SK-N-SH treated with all-trans-retinoic acid at 6 μM for 48 hours (cell line): ENCODE measurements at regions not wholly inside any gene's neighbourhood (a gene's known extent, or its start where the extent isn't known, plus 50 kb on each side); places are given as distances from the start of the nearest gene placed in this dataset.

ENCODE experiments used
- ATAC-seq: fragments of 200-7000 bp; cut with Tn5 transposase; 3 replicates; pipeline ENCODE4 v1.9.1; 2020; ENCODE audit warnings: mild to moderate bottlenecking, moderate library complexity
- ARNTL ChIP-seq: fragments of 450-650 bp; formaldehyde crosslinking; IDR thresholded peaks from 2 replicates; pipeline ENCODE4 v1.5.0; 2020; ENCODE audit warnings: low read depth, mild to moderate bottlenecking, moderate library complexity, borderline replicate concordance
- BACH2 ChIP-seq: fragments of 250-450 bp; sonication (Bioruptor Pico); IDR thresholded peaks from 2 replicates; pipeline ENCODE4 v1.9.0; 2021; ENCODE audit warnings: mild to moderate bottlenecking, borderline replicate concordance
- CSDC2 ChIP-seq: fragments of 250-450 bp; sonication (Bioruptor Pico); IDR thresholded peaks from 2 replicates; pipeline ENCODE4 v1.5.0; 2020; ENCODE audit warnings: mild to moderate bottlenecking, moderate library complexity
- ESRRG ChIP-seq: fragments of 250-450 bp; sonication (Bioruptor Pico); IDR thresholded peaks from 2 replicates; pipeline ENCODE4 v1.6.1; 2021; ENCODE audit warnings: mild to moderate bottlenecking
- GLIS3 ChIP-seq: fragments of 250-450 bp; sonication (Bioruptor Pico); IDR thresholded peaks from 2 replicates; pipeline ENCODE4 v1.5.0; 2020; ENCODE audit warnings: mild to moderate bottlenecking, moderate library complexity
- ISL1 ChIP-seq: fragments of 250-450 bp; sonication (Bioruptor Pico); IDR thresholded peaks from 2 replicates; pipeline ENCODE4 v2.1.2; 2022; ENCODE audit warnings: mild to moderate bottlenecking, moderate library complexity
- OSR1 ChIP-seq: fragments of 250-450 bp; sonication (Bioruptor Pico); IDR thresholded peaks from 2 replicates; pipeline ENCODE4 v1.8.0; 2022; ENCODE audit warnings: moderate library complexity, mild to moderate bottlenecking, inconsistent platforms
- PPARA ChIP-seq: fragments of 250-450 bp; sonication (Bioruptor Pico); IDR thresholded peaks from 2 replicates; pipeline ENCODE4 v1.5.0; 2020; ENCODE audit warnings: mild to moderate bottlenecking, borderline replicate concordance
- RARB ChIP-seq: fragments of 250-450 bp; sonication (Bioruptor Pico); IDR thresholded peaks from 2 replicates; pipeline ENCODE4 v1.8.0; 2021; ENCODE audit warnings: mild to moderate bottlenecking, moderate library complexity
- SNAI2 ChIP-seq: fragments of 250-450 bp; sonication (Bioruptor Pico); IDR thresholded peaks from 2 replicates; pipeline ENCODE4 v1.5.0; 2020; ENCODE audit warnings: mild to moderate bottlenecking, moderate library complexity
- TCF4 ChIP-seq: fragments of 250-450 bp; sonication (Bioruptor Pico); IDR thresholded peaks from 2 replicates; pipeline ENCODE4 v1.8.0; 2021; ENCODE audit warnings: mild to moderate bottlenecking, moderate library complexity, borderline replicate concordance
- TOX ChIP-seq: fragments of 250-450 bp; sonication (Bioruptor Pico); IDR thresholded peaks from 2 replicates; pipeline ENCODE4 v1.8.0; 2021; ENCODE audit warnings: mild to moderate bottlenecking, moderate library complexity, borderline replicate concordance
- ZC3H10 ChIP-seq: fragments of 250-450 bp; sonication (Bioruptor Pico); IDR thresholded peaks from 2 replicates; pipeline ENCODE4 v1.5.1; 2021; ENCODE audit warnings: mild to moderate bottlenecking, moderate library complexity
- ZFP3 ChIP-seq: fragments of 250-450 bp; sonication (Bioruptor Pico); IDR thresholded peaks from 2 replicates; pipeline ENCODE4 v1.5.0; 2020; ENCODE audit warnings: mild to moderate bottlenecking, moderate library complexity
- ZFP30 ChIP-seq: fragments of 450-650 bp; formaldehyde crosslinking; IDR thresholded peaks from 2 replicates; pipeline ENCODE4 v1.5.0; 2022; ENCODE audit warnings: mild to moderate bottlenecking, moderate library complexity
- ZNF565 ChIP-seq: fragments of 450-650 bp; formaldehyde crosslinking; conservative IDR thresholded peaks from 2 replicates; pipeline ENCODE4 v1.5.0; 2020; ENCODE audit warnings: low read depth, mild to moderate bottlenecking, moderate library complexity
- ZNF70 ChIP-seq: fragments of 450-650 bp; formaldehyde crosslinking; IDR thresholded peaks from 2 replicates; pipeline ENCODE4 v1.5.0; 2020; ENCODE audit warnings: mild to moderate bottlenecking, moderate library complexity
- ZNF8 ChIP-seq: fragments of 450-650 bp; formaldehyde crosslinking; IDR thresholded peaks from 2 replicates; pipeline ENCODE4 v1.5.0; 2020; ENCODE audit warnings: mild to moderate bottlenecking, moderate library complexity
- TF ChIP-seq, protein P1 (sequence below): fragments of 250-450 bp; sonication (Bioruptor Pico); IDR thresholded peaks from 2 replicates; pipeline ENCODE4 v1.5.1; 2021; ENCODE audit warnings: mild to moderate bottlenecking, moderate library complexity
- TF ChIP-seq, protein P2 (sequence below): fragments of 250-450 bp; sonication (Bioruptor Pico); IDR thresholded peaks from 2 replicates; pipeline ENCODE4 v1.8.0; 2021; ENCODE audit warnings: low read depth, mild to moderate bottlenecking, moderate library complexity, borderline replicate concordance
- TF ChIP-seq, protein P3 (sequence below): fragments of 250-450 bp; sonication (Bioruptor Pico); IDR thresholded peaks from 2 replicates; pipeline ENCODE4 v1.5.0; 2020; ENCODE audit warnings: mild to moderate bottlenecking, moderate library complexity
- TF ChIP-seq, protein P4 (sequence below): fragments of 250-450 bp; sonication (Bioruptor Pico); IDR thresholded peaks from 2 replicates; pipeline ENCODE4 v1.5.1; 2020; ENCODE audit warnings: low read depth, mild to moderate bottlenecking, moderate library complexity

DNA sequence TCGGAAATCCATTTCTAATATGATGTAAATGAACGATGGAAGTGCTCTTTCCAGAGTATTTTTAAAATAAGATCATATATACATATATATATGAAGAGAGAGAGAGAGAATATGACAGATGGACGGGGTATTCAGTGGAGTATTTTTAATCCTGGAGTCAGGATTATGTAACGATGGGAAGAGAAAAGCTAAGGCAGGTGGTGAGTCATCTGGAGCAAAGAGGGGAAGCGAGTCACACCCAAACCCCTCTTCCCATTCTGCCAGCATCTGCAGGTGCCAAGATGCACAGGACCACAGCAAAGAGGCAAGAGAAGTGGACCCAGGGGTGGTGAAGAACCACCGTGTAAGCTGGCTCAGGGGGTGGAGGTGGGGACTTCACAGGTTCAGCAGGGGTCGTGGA is 102.7 kb upstream of the GRIK3 start:
- TF ChIP-seq ZFP3 (no peak), ZNF8 (no peak), TOX (CRISPR knock-in tag) (no peak), TCF4 (CRISPR knock-in tag) (no peak)
- no peak for ATAC-seq

DNA sequence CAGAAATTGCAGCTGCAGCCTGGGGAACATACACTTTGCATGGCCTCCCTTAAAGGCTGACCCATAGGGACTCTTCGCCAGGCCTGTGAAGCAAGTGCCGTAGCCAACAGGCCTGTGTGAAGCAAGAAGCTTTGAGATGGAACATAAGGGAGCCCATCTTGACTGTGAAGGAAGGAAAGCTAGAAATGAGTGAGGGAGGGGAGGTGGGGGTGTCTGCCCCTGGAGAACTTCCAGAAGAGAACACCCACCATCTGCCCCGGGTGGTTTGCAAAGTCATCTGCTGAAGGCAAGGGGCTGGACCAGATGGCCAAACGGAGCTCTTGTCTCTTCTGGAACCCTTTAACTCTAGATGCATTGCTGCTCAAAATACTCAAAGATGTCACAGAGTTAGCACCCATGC is 103.3 kb upstream of the GRIK3 start:
- TF ChIP-seq ZNF70 (CRISPR knock-in tag) (no peak), OSR1 (CRISPR knock-in tag) (no peak), ZC3H10 (no peak), ZNF8 (no peak), GLIS3 (CRISPR knock-in tag) (no peak), TOX (CRISPR knock-in tag) (no peak), TCF4 (CRISPR knock-in tag) (no peak), ZNF565 (no peak), RARB (CRISPR knock-in tag) (no peak), CSDC2 (CRISPR knock-in tag) (no peak), ARNTL (CRISPR knock-in tag) (no peak), PPARA (CRISPR knock-in tag) (no peak), ISL1 (CRISPR knock-in tag) (no peak)
- TF ChIP-seq, protein P1, sequence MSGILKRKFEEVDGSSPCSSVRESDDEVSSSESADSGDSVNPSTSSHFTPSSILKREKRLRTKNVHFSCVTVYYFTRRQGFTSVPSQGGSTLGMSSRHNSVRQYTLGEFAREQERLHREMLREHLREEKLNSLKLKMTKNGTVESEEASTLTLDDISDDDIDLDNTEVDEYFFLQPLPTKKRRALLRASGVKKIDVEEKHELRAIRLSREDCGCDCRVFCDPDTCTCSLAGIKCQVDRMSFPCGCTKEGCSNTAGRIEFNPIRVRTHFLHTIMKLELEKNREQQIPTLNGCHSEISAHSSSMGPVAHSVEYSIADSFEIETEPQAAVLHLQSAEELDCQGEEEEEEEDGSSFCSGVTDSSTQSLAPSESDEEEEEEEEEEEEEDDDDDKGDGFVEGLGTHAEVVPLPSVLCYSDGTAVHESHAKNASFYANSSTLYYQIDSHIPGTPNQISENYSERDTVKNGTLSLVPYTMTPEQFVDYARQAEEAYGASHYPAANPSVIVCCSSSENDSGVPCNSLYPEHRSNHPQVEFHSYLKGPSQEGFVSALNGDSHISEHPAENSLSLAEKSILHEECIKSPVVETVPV (CRISPR knock-in tag): no peak
- TF ChIP-seq, protein P2, sequence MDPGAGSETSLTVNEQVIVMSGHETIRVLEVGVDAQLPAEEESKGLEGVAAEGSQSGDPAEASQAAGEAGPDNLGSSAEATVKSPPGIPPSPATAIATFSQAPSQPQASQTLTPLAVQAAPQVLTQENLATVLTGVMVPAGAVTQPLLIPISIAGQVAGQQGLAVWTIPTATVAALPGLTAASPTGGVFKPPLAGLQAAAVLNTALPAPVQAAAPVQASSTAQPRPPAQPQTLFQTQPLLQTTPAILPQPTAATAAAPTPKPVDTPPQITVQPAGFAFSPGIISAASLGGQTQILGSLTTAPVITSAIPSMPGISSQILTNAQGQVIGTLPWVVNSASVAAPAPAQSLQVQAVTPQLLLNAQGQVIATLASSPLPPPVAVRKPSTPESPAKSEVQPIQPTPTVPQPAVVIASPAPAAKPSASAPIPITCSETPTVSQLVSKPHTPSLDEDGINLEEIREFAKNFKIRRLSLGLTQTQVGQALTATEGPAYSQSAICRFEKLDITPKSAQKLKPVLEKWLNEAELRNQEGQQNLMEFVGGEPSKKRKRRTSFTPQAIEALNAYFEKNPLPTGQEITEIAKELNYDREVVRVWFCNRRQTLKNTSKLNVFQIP (CRISPR knock-in tag): no peak
- TF ChIP-seq, protein P3, sequence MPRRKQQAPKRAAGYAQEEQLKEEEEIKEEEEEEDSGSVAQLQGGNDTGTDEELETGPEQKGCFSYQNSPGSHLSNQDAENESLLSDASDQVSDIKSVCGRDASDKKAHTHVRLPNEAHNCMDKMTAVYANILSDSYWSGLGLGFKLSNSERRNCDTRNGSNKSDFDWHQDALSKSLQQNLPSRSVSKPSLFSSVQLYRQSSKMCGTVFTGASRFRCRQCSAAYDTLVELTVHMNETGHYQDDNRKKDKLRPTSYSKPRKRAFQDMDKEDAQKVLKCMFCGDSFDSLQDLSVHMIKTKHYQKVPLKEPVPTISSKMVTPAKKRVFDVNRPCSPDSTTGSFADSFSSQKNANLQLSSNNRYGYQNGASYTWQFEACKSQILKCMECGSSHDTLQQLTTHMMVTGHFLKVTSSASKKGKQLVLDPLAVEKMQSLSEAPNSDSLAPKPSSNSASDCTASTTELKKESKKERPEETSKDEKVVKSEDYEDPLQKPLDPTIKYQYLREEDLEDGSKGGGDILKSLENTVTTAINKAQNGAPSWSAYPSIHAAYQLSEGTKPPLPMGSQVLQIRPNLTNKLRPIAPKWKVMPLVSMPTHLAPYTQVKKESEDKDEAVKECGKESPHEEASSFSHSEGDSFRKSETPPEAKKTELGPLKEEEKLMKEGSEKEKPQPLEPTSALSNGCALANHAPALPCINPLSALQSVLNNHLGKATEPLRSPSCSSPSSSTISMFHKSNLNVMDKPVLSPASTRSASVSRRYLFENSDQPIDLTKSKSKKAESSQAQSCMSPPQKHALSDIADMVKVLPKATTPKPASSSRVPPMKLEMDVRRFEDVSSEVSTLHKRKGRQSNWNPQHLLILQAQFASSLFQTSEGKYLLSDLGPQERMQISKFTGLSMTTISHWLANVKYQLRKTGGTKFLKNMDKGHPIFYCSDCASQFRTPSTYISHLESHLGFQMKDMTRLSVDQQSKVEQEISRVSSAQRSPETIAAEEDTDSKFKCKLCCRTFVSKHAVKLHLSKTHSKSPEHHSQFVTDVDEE (CRISPR knock-in tag): no peak
- TF ChIP-seq, protein P4, sequence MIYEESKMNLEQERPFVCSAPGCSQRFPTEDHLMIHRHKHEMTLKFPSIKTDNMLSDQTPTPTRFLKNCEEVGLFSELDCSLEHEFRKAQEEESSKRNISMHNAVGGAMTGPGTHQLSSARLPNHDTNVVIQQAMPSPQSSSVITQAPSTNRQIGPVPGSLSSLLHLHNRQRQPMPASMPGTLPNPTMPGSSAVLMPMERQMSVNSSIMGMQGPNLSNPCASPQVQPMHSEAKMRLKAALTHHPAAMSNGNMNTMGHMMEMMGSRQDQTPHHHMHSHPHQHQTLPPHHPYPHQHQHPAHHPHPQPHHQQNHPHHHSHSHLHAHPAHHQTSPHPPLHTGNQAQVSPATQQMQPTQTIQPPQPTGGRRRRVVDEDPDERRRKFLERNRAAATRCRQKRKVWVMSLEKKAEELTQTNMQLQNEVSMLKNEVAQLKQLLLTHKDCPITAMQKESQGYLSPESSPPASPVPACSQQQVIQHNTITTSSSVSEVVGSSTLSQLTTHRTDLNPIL: no peak
- ATAC-seq: no peak

DNA sequence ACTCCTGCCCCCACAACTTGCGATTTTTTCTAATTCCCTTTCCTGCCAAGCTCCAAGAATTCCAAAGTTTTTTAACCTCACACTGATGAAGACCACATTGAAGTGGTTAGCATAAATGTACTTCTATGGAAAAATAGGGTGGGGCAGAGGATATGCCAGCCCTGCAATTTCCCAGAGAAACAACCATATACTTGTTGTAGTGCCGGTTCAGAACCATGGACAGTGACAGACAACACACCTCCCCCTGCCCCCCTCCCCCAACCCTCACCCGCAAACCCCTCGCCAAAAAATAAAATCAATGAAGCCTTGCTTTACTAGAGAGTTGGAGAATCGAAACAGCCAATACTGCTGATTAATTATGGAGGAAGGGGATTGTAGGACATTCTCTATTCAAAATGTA is 109.5 kb upstream of the GRIK3 start:
- no peak for ATAC-seq
- TF ChIP-seq BACH2 (CRISPR knock-in tag) (no peak), PPARA (CRISPR knock-in tag) (no peak), TCF4 (CRISPR knock-in tag) (no peak), ZFP30 (CRISPR knock-in tag) (no peak), SNAI2 (CRISPR knock-in tag) (no peak), OSR1 (CRISPR knock-in tag) (no peak), CSDC2 (CRISPR knock-in tag) (no peak), ESRRG (CRISPR knock-in tag) (no peak), ZNF70 (CRISPR knock-in tag) (no peak), ZC3H10 (no peak), GLIS3 (CRISPR knock-in tag) (no peak), ZFP3 (no peak), ARNTL (CRISPR knock-in tag) (no peak), RARB (CRISPR knock-in tag) (no peak)
- TF ChIP-seq, protein P1 (CRISPR knock-in tag): no peak
- TF ChIP-seq, protein P4: no peak
- TF ChIP-seq, protein P3 (CRISPR knock-in tag): no peak
- TF ChIP-seq, protein P2 (CRISPR knock-in tag): no peak
